ENCODE measurements at regions not wholly inside any gene's neighbourhood (a gene's known extent, or its start where the extent isn't known, plus 50 kb on each side); places are given as distances from the start of the nearest gene placed in this dataset.

- Histone ChIP-seq H3K27ac (no peak overlapping the region), H3K9me3 (no peaks in the 10 kb centered on the region), H3K27me3 (no peaks in the 10 kb centered on the region), H3K4me3 (no peak overlapping the region), H3K36me3 (no peaks in the 10 kb centered on the region), H3K4me1 (no peaks in the 10 kb centered on the region)
- TF ChIP-seq CTCF (IDR thresholded peaks at IDR 0.05) = no peak
- no peak for DNase-seq (ENCODE audit: low spot score in 2 of 2)
Measured at GRCh38 chr2:104127049-104127770, 726.7 kb upstream of the POU3F3 start.

GRCh38 chr2:104140361-104140760, 713.6 kb upstream of the POU3F3 start:
- WGBS, 2 donors = 67% methylated on average over 3 of the region's 3 CpGs
- Histone ChIP-seq H3K27me3 (no peaks in the 10 kb centered on the region), H3K36me3 (no peaks in the 10 kb centered on the region), H3K4me3 (no peak overlapping the region), H3K9me3 (no peaks in the 10 kb centered on the region), H3K27ac (no peak overlapping the region), H3K4me1 (no peaks in the 10 kb centered on the region)
- no peak for TF ChIP-seq EP300 (IDR thresholded peaks at IDR 0.05)
- TF ChIP-seq POLR2A (IDR thresholded peaks at IDR 0.05) = no peak
- TF ChIP-seq CTCF (IDR thresholded peaks at IDR 0.05) = no peak
- no peak for DNase-seq (ENCODE audit: low spot score in 2 of 2)

DNA sequence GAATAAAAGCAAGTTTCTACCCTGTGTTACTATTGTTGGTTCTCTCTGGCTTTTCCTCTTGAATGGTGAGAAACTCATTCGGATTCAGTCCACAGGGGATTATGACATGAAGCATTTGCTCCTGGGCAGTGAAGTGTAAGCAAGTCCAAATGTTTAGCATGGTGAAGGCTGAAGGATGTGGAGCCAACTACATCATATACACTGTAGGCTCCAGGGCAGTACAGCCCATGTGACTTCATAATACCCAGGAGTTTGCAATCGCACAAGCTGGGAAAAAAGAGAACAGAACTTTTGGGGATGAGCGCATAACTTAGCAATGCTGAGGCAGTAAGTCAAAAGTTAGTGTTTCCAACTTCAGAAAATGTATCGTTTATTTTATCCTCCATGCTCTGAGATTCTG, 695.7 kb upstream of the POU3F3 start:
- WGBS, 2 donors = 65 to 70% methylated on average over 4 of the region's 4 CpGs
- H3K9me3 ChIP-seq = no peaks in the 10 kb centered on the region
- H3K27me3 ChIP-seq = no peaks in the 10 kb centered on the region
- no peak overlapping the region for H3K27ac ChIP-seq
- H3K4me1 ChIP-seq = no peaks in the 10 kb centered on the region
- no peak for DNase-seq (ENCODE audit: low spot score in 2 of 2)
- H3K36me3 ChIP-seq = no peaks in the 10 kb centered on the region
- no peak overlapping the region for H3K4me3 ChIP-seq
- TF ChIP-seq EP300 (IDR thresholded peaks at IDR 0.05) (no peak), CTCF (IDR thresholded peaks at IDR 0.05) (no peak), POLR2A (IDR thresholded peaks at IDR 0.05) (no peak)

DNA sequence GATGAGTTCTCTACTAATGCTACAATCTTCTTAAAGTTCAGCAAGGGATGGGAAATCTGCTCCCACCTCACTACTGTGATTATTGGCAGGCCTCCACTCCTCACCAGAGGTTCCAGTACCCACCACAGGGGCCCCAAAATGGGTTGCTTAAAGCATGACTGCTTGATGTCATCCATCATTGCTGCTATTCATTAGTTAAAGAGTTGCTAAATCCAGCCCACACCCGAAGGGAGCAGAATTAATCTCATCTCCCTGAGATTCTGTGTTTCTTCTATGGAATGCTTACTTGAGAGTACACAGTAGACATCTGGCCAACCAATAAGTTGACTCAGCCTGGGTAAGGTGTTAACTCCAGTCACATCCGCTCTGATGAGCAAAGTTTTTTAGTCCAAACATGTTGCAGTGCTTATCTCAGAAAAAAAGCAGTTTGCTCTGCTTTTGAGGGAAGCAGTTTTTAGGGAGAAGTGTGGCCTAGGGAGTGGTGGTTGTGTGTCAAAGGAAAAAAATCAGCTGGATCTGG, 690.2 kb upstream of the POU3F3 start:
- no peaks in the 10 kb centered on the region for H3K27me3 ChIP-seq
- H3K4me1 ChIP-seq = no peaks in the 10 kb centered on the region
- TF ChIP-seq POLR2A (IDR thresholded peaks at IDR 0.05) = no peak
- TF ChIP-seq CTCF (IDR thresholded peaks at IDR 0.05) = no peak
- 57% methylated on average over 2 of the region's 2 CpGs for WGBS, 2 donors
- no peak overlapping the region for H3K4me3 ChIP-seq
- no peaks in the 10 kb centered on the region for H3K36me3 ChIP-seq
- no peak for DNase-seq (ENCODE audit: low spot score in 2 of 2)
- no peaks in the 10 kb centered on the region for H3K9me3 ChIP-seq
- no peak overlapping the region for H3K27ac ChIP-seq

DNA sequence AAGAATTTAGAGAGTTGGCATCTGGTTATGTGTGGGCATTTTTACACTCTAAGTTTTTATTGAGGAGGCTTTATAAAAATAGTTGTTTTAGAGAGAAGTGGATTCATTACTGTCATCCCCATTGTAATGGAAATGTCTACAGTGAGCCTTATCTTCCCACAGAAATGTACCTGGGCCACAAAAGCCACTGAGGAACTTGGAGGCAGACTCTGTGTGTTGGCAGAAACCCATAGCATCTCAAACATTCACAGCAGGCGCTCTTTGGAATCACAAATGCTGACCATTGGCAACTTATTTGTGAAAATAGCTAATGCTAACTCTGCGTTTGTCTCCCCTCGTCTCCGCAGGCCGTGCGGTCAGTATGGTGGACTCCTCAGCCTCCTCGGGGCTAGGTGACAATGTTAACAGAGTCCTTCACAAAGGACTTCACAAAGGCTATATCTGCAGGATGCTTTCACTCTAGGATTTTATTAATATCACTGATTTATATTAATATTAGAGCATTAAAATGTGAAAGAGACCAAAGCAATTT, 689.1 kb upstream of the POU3F3 start:
- Histone ChIP-seq H3K27me3 (no peaks in the 10 kb centered on the region), H3K27ac (no peak overlapping the region), H3K4me1 (no peaks in the 10 kb centered on the region), H3K36me3 (no peaks in the 10 kb centered on the region), H3K4me3 (no peak overlapping the region), H3K9me3 (no peaks in the 10 kb centered on the region)
- WGBS, 2 donors = 87 to 90% methylated on average over 7 of the region's 7 CpGs
- DNase-seq (ENCODE audit: low spot score in 2 of 2) = no peak
- no peak for TF ChIP-seq POLR2A (IDR thresholded peaks at IDR 0.05)
